ENCODE measurements at regions not wholly inside any gene's neighbourhood (a gene's known extent, or its start where the extent isn't known, plus 50 kb on each side); places are given as distances from the start of the nearest gene placed in this dataset.

- H3K4me3 ChIP-seq (ENCODE audit: low read length in 3 of 3) = no peak overlapping the region
- no peaks in the 10 kb centered on the region for H3K27me3 ChIP-seq (ENCODE audit: control insufficient read depth, insufficient read depth, low read length)
- H3K9ac ChIP-seq (ENCODE audit: low read length in 3 of 3) = no peak overlapping the region
- H3K36me3 ChIP-seq (ENCODE audit: control insufficient read depth in 2 of 3, insufficient read depth in 3 of 3, low read length in 3 of 3) = no peaks in the 10 kb centered on the region
- H3K4me1 ChIP-seq (ENCODE audit: control insufficient read depth in 2 of 3, insufficient read depth in 2 of 3, low read depth in 1 of 3, low read length in 3 of 3) = peaks cover 0 to 5% (median 4%) of the 10 kb centered on the region in 3 donors
- no peak for DNase-seq
- no peak overlapping the region for H3K27ac ChIP-seq (ENCODE audit: low read depth in 2 of 2, low read length in 2 of 2)
- FAIRE-seq = no peak
- TF ChIP-seq CTCF (IDR thresholded peaks at IDR 0.05; ENCODE audit: borderline replicate concordance, extremely low read depth, insufficient read depth) = no peak
- intact Hi-C loops (cut with DNase I) = no loop called here
- H3K9me3 ChIP-seq (ENCODE audit: control insufficient read depth in 2 of 3, insufficient read depth in 1 of 3, low read length in 3 of 3) = no peaks in the 10 kb centered on the region
Observed at GRCh38 chr1:118303534-118303933, 118.5 kb upstream of the SPAG17 start.

DNA sequence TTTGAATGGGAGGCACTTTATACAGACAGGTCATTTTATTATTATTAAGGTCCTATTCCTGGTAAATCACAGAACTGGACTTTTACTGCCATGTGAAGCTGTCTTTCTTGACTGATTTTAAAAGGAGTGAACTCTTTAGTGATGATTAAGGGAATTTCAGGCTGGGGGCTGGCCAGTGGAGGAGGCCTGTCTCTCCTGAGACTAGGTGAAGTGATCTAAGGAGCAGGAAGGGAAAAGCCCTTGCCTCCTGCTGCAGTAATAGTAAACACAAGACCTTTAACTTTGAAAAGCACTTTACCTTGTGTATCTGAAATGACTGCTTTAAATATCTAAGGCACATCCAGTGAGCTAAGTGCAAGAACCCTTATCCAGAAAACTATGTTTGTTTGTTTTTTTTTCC, 118.0 kb upstream of the SPAG17 start:
- FAIRE-seq (no peak), DNase-seq (peak in 1 of 5 donors; percentile 48)
- H3K4me1 ChIP-seq (ENCODE audit: control insufficient read depth in 2 of 3, insufficient read depth in 2 of 3, low read depth in 1 of 3, low read length in 3 of 3) = peaks cover 0 to 5% (median 4%) of the 10 kb centered on the region in 3 donors
- no peaks in the 10 kb centered on the region for H3K27me3 ChIP-seq (ENCODE audit: control insufficient read depth, insufficient read depth, low read length)
- intact Hi-C loops (cut with DNase I) = no loop called here
- no peak overlapping the region for H3K4me3 ChIP-seq (ENCODE audit: low read length in 3 of 3)
- no peaks in the 10 kb centered on the region for H3K9me3 ChIP-seq (ENCODE audit: control insufficient read depth in 2 of 3, insufficient read depth in 1 of 3, low read length in 3 of 3)
- H3K36me3 ChIP-seq (ENCODE audit: control insufficient read depth in 2 of 3, insufficient read depth in 3 of 3, low read length in 3 of 3) = no peaks in the 10 kb centered on the region
- no peak overlapping the region for H3K27ac ChIP-seq (ENCODE audit: low read depth in 2 of 2, low read length in 2 of 2)
- no peak for TF ChIP-seq CTCF (IDR thresholded peaks at IDR 0.05; ENCODE audit: borderline replicate concordance, extremely low read depth, insufficient read depth)
- H3K9ac ChIP-seq (ENCODE audit: low read length in 3 of 3) = no peak overlapping the region

DNA sequence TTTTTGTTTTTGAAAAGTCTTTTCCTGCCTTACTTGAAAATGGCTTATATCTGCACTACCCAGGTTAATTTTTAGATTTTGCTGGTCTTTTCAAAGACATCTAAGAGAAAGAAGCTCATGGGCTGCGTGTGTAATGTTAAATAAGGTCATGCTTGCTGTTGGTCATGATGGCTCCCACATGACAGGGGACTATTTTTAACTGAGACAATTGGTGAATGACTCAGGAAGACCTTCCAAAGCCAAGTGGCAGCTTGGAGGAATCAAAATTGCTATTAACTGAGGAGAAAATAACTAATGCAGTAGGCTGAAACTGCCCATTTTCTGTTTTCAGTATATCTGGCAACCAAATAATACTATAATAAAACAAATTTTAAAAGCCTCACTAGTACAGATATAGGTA, 117.1 kb upstream of the SPAG17 start:
- FAIRE-seq (no peak), DNase-seq (no peak)
- no peak overlapping the region for H3K9ac ChIP-seq (ENCODE audit: low read length in 3 of 3)
- H3K36me3 ChIP-seq (ENCODE audit: control insufficient read depth in 2 of 3, insufficient read depth in 3 of 3, low read length in 3 of 3) = no peaks in the 10 kb centered on the region
- H3K4me1 ChIP-seq (ENCODE audit: control insufficient read depth in 2 of 3, insufficient read depth in 2 of 3, low read depth in 1 of 3, low read length in 3 of 3) = peaks cover 0 to 5% (median 4%) of the 10 kb centered on the region in 3 donors
- intact Hi-C loops (cut with DNase I) = no loop called here
- no peaks in the 10 kb centered on the region for H3K27me3 ChIP-seq (ENCODE audit: control insufficient read depth, insufficient read depth, low read length)
- H3K4me3 ChIP-seq (ENCODE audit: low read length in 3 of 3) = no peak overlapping the region
- no peak overlapping the region for H3K27ac ChIP-seq (ENCODE audit: low read depth in 2 of 2, low read length in 2 of 2)
- H3K9me3 ChIP-seq (ENCODE audit: control insufficient read depth in 2 of 3, insufficient read depth in 1 of 3, low read length in 3 of 3) = no peaks in the 10 kb centered on the region
- TF ChIP-seq CTCF (IDR thresholded peaks at IDR 0.05; ENCODE audit: borderline replicate concordance, extremely low read depth, insufficient read depth) = no peak

DNA sequence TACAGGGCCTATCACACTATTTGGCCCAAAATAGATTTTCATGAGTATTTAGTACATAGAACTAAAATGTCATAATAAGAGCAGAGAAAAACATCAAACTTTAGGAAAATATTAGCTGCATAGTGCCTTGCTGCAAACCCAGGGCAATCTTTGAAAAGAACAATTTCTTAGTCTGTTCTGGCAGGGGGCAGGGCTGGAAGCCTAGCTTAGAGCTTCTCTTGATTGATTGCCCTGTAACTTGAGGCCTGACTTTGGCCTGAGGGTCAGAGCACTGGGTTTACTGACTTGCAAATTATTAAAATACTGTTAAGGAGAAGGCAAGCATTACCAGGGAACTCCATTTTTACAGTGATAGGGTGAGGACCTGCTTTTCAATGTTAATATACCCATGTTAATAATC, 115.8 kb upstream of the SPAG17 start:
- Histone ChIP-seq H3K4me3 (ENCODE audit: low read length in 3 of 3) (no peak overlapping the region), H3K9ac (ENCODE audit: low read length in 3 of 3) (no peak overlapping the region), H3K27ac (ENCODE audit: low read depth in 2 of 2, low read length in 2 of 2) (no peak overlapping the region), H3K36me3 (ENCODE audit: control insufficient read depth in 2 of 3, insufficient read depth in 3 of 3, low read length in 3 of 3) (no peaks in the 10 kb centered on the region), H3K27me3 (ENCODE audit: control insufficient read depth, insufficient read depth, low read length) (no peaks in the 10 kb centered on the region), H3K4me1 (ENCODE audit: control insufficient read depth in 2 of 3, insufficient read depth in 2 of 3, low read depth in 1 of 3, low read length in 3 of 3) (peaks cover 0 to 5% (median 4%) of the 10 kb centered on the region in 3 donors), H3K9me3 (ENCODE audit: control insufficient read depth in 2 of 3, insufficient read depth in 1 of 3, low read length in 3 of 3) (no peaks in the 10 kb centered on the region)
- intact Hi-C loops (cut with DNase I) = no loop called here
- no peak for TF ChIP-seq CTCF (IDR thresholded peaks at IDR 0.05; ENCODE audit: borderline replicate concordance, extremely low read depth, insufficient read depth)
- FAIRE-seq (no peak), DNase-seq (peak in 4 of 5 donors; percentile 52 to 84 (median 83))

Measured in kidney (tissue), 13 donors.